DND-41 (cell line): ENCODE measurements at regions not wholly inside any gene's neighbourhood (a gene's known extent, or its start where the extent isn't known, plus 50 kb on each side); places are given as distances from the start of the nearest gene placed in this dataset.

Experiments used
- ATAC-seq: fragments of 200-7000 bp; cut with Tn5 transposase; 3 replicates; pipeline ENCODE4 v1.9.1; 2021; ENCODE audit warnings: low read depth; ENCODE audit not compliant: insufficient read depth
- DNase-seq: peaks from one replicate; pipeline ENCODE4 v3.0.0-alpha.2; 2020
- H2AFZ ChIP-seq: 2 replicates; pipeline ENCODE4 v1.6.0; 2012; ENCODE audit warnings: low read depth, low read length
- H3K27ac ChIP-seq: 2 replicates; pipeline ENCODE4 v1.5.1; 2012; ENCODE audit warnings: low read length, inconsistent platforms
- H3K27me3 ChIP-seq: fragments of 200-600 bp; sonication (generic); 2 replicates; pipeline ENCODE4 v1.6.0; 2012; ENCODE audit warnings: low read length, mild to moderate bottlenecking, inconsistent platforms; ENCODE audit not compliant: insufficient read depth, poor library complexity
- H3K36me3 ChIP-seq: 2 replicates; pipeline ENCODE4 v1.5.1; 2012; ENCODE audit warnings: low read length, inconsistent platforms; ENCODE audit not compliant: insufficient read depth
- H3K4me1 ChIP-seq: 2 replicates; pipeline ENCODE4 v1.5.1; 2012; ENCODE audit warnings: mild to moderate bottlenecking, low read length; ENCODE audit not compliant: insufficient read depth
- H3K4me2 ChIP-seq: 2 replicates; pipeline ENCODE4 v1.6.0; 2012; ENCODE audit warnings: mild to moderate bottlenecking, moderate library complexity, low read length, inconsistent platforms; ENCODE audit not compliant: insufficient read depth
- H3K4me3 ChIP-seq, 2 experiments: fragments of 200-600 bp in 1 of 2; shearing (Covaris generic) in 1 of 2; 2 replicates each; pipeline ENCODE4 v1.5.1; 2012 to 2016; ENCODE audit warnings: inconsistent platforms in 2 of 2, low read length in 2 of 2, mild to moderate bottlenecking in 2 of 2, low read depth in 1 of 2, moderate library complexity in 1 of 2
- H3K79me2 ChIP-seq: 2 replicates; pipeline ENCODE4 v1.6.0; 2012; ENCODE audit warnings: low read length, inconsistent platforms; ENCODE audit not compliant: insufficient read depth
- H3K9ac ChIP-seq: 2 replicates; pipeline ENCODE4 v1.6.0; 2012; ENCODE audit warnings: low read depth, mild to moderate bottlenecking, inconsistent platforms, low read length, moderate library complexity
- H3K9me3 ChIP-seq: 2 replicates; pipeline ENCODE4 v1.5.1; 2012; ENCODE audit warnings: low read length, moderate library complexity, mild to moderate bottlenecking, inconsistent platforms; ENCODE audit not compliant: insufficient read depth, severe bottlenecking
- H4K20me1 ChIP-seq: 2 replicates; pipeline ENCODE4 v1.6.0; 2012; ENCODE audit warnings: low read length; ENCODE audit not compliant: insufficient read depth
- CTCF ChIP-seq: IDR thresholded peaks from 2 replicates; pipeline ENCODE4 v1.5.1; 2012; ENCODE audit warnings: borderline replicate concordance, low read length, moderate library complexity, mild to moderate bottlenecking; ENCODE audit not compliant: poor library complexity, severe bottlenecking; ENCODE audit errors: extremely low read depth
- EZH2 ChIP-seq: IDR thresholded peaks from 3 replicates; pipeline ENCODE4 v1.6.1; 2012; ENCODE audit warnings: borderline replicate concordance, low read depth, mild to moderate bottlenecking, moderate library complexity, low read length, inconsistent platforms; ENCODE audit not compliant: severe bottlenecking

DNA sequence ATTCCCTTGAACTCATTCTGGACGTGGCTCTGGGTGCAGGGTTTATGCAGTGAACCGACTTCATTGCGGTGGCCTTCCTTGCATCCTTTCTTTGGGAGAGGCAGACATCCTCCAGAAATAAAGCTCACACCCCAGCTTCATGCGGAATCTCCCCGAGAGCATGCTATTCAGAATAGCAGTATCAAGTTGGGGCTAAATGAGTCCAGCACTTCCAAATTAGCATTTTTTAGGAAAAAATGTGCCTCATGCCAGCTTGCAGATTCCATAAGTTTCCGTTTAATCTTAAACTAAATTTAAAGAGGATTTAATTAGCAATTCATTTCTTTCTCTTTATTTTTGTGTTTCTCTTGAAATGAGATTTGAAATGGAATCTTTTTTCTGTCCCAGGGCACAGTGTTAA, 107.4 kb upstream of the HDAC4 start:
- DNase-seq, result no peak
- Histone ChIP-seq H3K27me3 (no peaks in the 10 kb centered on the region), H2AFZ (no peak overlapping the region), H3K9ac (no peak overlapping the region), H3K4me2 (no peak overlapping the region), H3K79me2 (no peaks in the 10 kb centered on the region), H4K20me1 (no peaks in the 10 kb centered on the region), H3K4me1 (peaks cover 6% of the 10 kb centered on the region), H3K9me3 (no peaks in the 10 kb centered on the region), H3K36me3 (no peaks in the 10 kb centered on the region), H3K27ac (no peak overlapping the region), H3K4me3 (no peak overlapping the region)
- ATAC-seq, result no peak
- TF ChIP-seq EZH2 (no peak), CTCF (no peak)

GRCh38 chr2:239507576-239508258, 106.9 kb upstream of the HDAC4 start:
- peak; percentile 71 for ATAC-seq
- TF ChIP-seq CTCF, result no peak
- no peak for TF ChIP-seq EZH2
- no peak overlapping the region; the same call in 1 of the 2 replicates for H2AFZ ChIP-seq
- no peaks in the 10 kb centered on the region for H3K27me3 ChIP-seq
- no peaks in the 10 kb centered on the region for H4K20me1 ChIP-seq
- H3K9me3 ChIP-seq, result no peaks in the 10 kb centered on the region
- H3K27ac ChIP-seq, result no peak overlapping the region; the same call in 1 of the 2 replicates
- no peaks in the 10 kb centered on the region for H3K79me2 ChIP-seq
- peak; percentile 29 for DNase-seq
- no peak overlapping the region for H3K4me3 ChIP-seq
- no peak overlapping the region for H3K9ac ChIP-seq
- H3K36me3 ChIP-seq, result no peaks in the 10 kb centered on the region
- no peak overlapping the region for H3K4me2 ChIP-seq
- H3K4me1 ChIP-seq, result 0 out of 2 replicates have a peak, but pooled peaks cover under 1% of the 10 kb centered on the region

DNA sequence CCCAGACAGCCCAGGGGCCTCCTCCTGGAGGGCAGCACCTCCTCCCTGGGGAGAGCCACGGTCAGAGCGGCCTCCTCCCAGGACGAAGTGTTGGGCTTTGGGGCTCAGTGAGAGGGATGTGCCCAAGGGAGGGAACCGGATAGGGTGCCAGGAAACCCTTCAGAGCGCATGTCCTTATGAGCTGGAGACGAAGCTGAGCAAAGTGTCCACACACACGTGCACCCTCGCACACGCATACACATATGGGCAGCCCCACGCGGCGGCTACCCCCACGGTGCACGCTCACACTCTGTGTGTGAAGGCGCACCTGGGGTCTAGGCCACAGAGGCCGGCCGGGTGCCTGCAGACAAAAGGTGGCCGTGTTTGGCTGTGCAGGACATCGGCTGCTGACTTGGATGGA, 106.1 kb upstream of the HDAC4 start:
- no peak for TF ChIP-seq EZH2
- no peak overlapping the region for H3K4me3 ChIP-seq
- no peak overlapping the region for H3K4me2 ChIP-seq
- H2AFZ ChIP-seq, result no peak overlapping the region
- H3K27me3 ChIP-seq, result no peaks in the 10 kb centered on the region
- DNase-seq, result no peak
- H3K79me2 ChIP-seq, result no peaks in the 10 kb centered on the region
- no peak overlapping the region for H3K9ac ChIP-seq
- ATAC-seq, result no peak
- no peak overlapping the region for H3K27ac ChIP-seq
- no peaks in the 10 kb centered on the region for H3K4me1 ChIP-seq
- no peaks in the 10 kb centered on the region for H3K36me3 ChIP-seq
- H4K20me1 ChIP-seq, result no peaks in the 10 kb centered on the region
- H3K9me3 ChIP-seq, result no peaks in the 10 kb centered on the region

DNA sequence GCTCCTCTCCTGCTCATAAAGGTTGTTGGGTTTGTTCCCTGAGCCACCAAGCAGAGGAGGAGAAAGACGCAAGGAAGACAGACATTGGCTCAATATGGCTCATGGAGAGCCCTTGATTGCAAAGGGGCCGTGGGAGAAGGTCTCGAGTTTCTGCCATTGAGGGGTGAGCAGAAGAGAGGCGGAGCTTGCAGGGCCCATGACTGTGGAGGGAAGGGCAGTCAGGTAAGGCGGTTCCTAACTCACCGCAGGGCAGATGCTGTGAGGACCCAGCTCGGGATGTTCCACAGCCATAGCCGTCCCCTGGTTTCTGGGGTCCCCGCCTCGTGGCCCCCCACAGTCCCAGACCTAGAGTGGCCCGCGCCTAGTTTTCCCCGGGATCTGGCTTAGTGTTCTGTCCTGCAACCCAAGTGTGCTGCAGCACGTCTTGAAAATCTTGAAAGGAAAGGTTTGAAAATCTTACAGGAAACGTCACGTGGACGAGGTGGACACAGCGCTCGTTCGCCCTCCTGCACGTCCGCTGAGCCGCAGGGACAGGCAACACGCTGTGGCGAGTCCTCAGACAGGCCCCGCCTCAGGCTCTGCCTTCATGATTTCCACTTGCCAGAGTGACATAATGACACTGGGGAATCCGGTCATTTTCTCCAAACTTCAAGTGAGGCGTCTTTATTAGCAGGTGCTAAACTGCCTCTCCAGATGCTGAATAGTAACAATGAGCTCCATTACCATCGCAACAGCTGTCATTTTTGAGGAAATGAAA, 105.5 kb upstream of the HDAC4 start:
- Histone ChIP-seq H3K4me1 (no peaks in the 10 kb centered on the region), H3K4me2 (no peak overlapping the region), H2AFZ (no peak overlapping the region), H3K27me3 (no peaks in the 10 kb centered on the region), H3K9ac (no peak overlapping the region), H4K20me1 (no peaks in the 10 kb centered on the region), H3K4me3 (no peak overlapping the region), H3K36me3 (no peaks in the 10 kb centered on the region), H3K79me2 (no peaks in the 10 kb centered on the region), H3K27ac (no peak overlapping the region), H3K9me3 (no peaks in the 10 kb centered on the region)
- no peak for TF ChIP-seq EZH2
- TF ChIP-seq CTCF, result no peak
- no peak for ATAC-seq
- DNase-seq, result no peak
